Liver (tissue), 8 donors: ENCODE measurements at regions not wholly inside any gene's neighbourhood (a gene's known extent, or its start where the extent isn't known, plus 50 kb on each side); places are given as distances from the start of the nearest gene placed in this dataset.

Experiments
- DNase-seq: peaks from one replicate; pipeline ENCODE4 v3.0.0-alpha.2; 2017; ENCODE audit warnings: low spot score
- H3K27ac ChIP-seq, 2 donors: one replicate each; pipeline ENCODE4 v1.7.0; 2013; ENCODE audit warnings: inconsistent platforms in 2 of 2, low read length in 2 of 2, control low read depth in 1 of 2, low read depth in 1 of 2, mild to moderate bottlenecking in 1 of 2
- H3K27me3 ChIP-seq, 4 donors: one replicate each; pipeline versions ENCODE4 v1.6.1 to v1.7.0; 2013; ENCODE audit warnings: low read length in 3 of 4, inconsistent platforms in 1 of 4, mild to moderate bottlenecking in 1 of 4, moderate library complexity in 1 of 4; ENCODE audit not compliant: control insufficient read depth in 4 of 4, insufficient read depth in 4 of 4
- H3K36me3 ChIP-seq, 4 donors: one replicate each; pipeline versions ENCODE4 v1.6.1 to v1.7.0; 2013; ENCODE audit warnings: low read length in 3 of 4, mild to moderate bottlenecking in 3 of 4, low read depth in 1 of 4, moderate library complexity in 1 of 4; ENCODE audit not compliant: control insufficient read depth in 4 of 4, insufficient read depth in 3 of 4
- H3K4me1 ChIP-seq, 4 donors: one replicate each; pipeline versions ENCODE4 v1.6.1 to v1.7.0; 2013; ENCODE audit warnings: low read length in 3 of 4, mild to moderate bottlenecking in 3 of 4, moderate library complexity in 1 of 4; ENCODE audit not compliant: control insufficient read depth in 4 of 4, insufficient read depth in 4 of 4
- H3K4me3 ChIP-seq, 3 donors: one replicate each; pipeline versions ENCODE4 v1.6.1 to v1.7.0; 2013; ENCODE audit warnings: low read length in 3 of 3, control low read depth in 1 of 3, low read depth in 1 of 3, mild to moderate bottlenecking in 1 of 3
- H3K9ac ChIP-seq, 2 donors: one replicate each; pipeline ENCODE4 v1.7.0; 2013; ENCODE audit warnings: low read length in 2 of 2, mild to moderate bottlenecking in 2 of 2, moderate library complexity in 2 of 2, control low read depth in 1 of 2, low read depth in 1 of 2
- H3K9me3 ChIP-seq, 4 donors: one replicate each; pipeline versions ENCODE4 v1.6.1 to v1.7.0; 2013; ENCODE audit warnings: low read length in 3 of 4; ENCODE audit not compliant: control insufficient read depth in 4 of 4
- EGR1 ChIP-seq, 2 donors: IDR thresholded peaks; 2 replicates each; pipeline ENCODE4 v1.6.1; 2016 to 2018; ENCODE audit warnings: antibody characterized with exemption in 2 of 2, low read depth in 2 of 2
- FOXA1 ChIP-seq: IDR thresholded peaks from 2 replicates; pipeline ENCODE4 v1.6.1; 2016; ENCODE audit warnings: antibody characterized with exemption
- FOXA2 ChIP-seq: IDR thresholded peaks from 2 replicates; pipeline ENCODE4 v1.6.1; 2016; ENCODE audit warnings: antibody characterized with exemption
- GABPA ChIP-seq, 2 donors: IDR thresholded peaks in 1 of 2; conservative IDR thresholded peaks in 1 of 2; 2 replicates each; pipeline ENCODE4 v1.6.1; 2016; ENCODE audit warnings: antibody characterized with exemption in 2 of 2, mild to moderate bottlenecking in 1 of 2, moderate library complexity in 1 of 2
- NR2F2 ChIP-seq: IDR thresholded peaks from 2 replicates; pipeline ENCODE4 v1.6.1; 2016; ENCODE audit warnings: antibody characterized with exemption
- RAD21 ChIP-seq, 2 donors: IDR thresholded peaks; 2 replicates each; pipeline ENCODE4 v1.6.1; 2016; ENCODE audit warnings: antibody characterized with exemption in 2 of 2, mild to moderate bottlenecking in 2 of 2
- RXRA ChIP-seq, 2 donors: IDR thresholded peaks; 2 replicates each; pipeline ENCODE4 v1.6.1; 2017 to 2018; ENCODE audit warnings: antibody characterized with exemption in 2 of 2, mild to moderate bottlenecking in 1 of 2
- SP1 ChIP-seq: IDR thresholded peaks from 2 replicates; pipeline ENCODE4 v1.6.1; 2018; ENCODE audit warnings: antibody characterized with exemption, mild to moderate bottlenecking
- TAF1 ChIP-seq: conservative IDR thresholded peaks from 2 replicates; pipeline ENCODE4 v1.6.1; 2016; ENCODE audit warnings: antibody characterized with exemption, mild to moderate bottlenecking
- YY1 ChIP-seq: IDR thresholded peaks from 2 replicates; pipeline ENCODE4 v1.6.1; 2016; ENCODE audit warnings: antibody characterized with exemption, mild to moderate bottlenecking
- WGBS: extraction: QIAGEN DNeasy Blood & Tissue Kit; methylation state at CpG from one replicate; pipeline ENCODE4 v1.1.7; 2013; 5-methylcytosine and 5-hydroxymethylcytosine counted together
- TF ChIP-seq, protein P1 (sequence below): IDR thresholded peaks from 2 replicates; pipeline ENCODE4 v1.6.1; 2016; ENCODE audit warnings: antibody characterized with exemption
- TF ChIP-seq, protein P2 (sequence below): IDR thresholded peaks from 2 replicates; pipeline ENCODE4 v1.6.1; 2016; ENCODE audit warnings: antibody characterized with exemption, mild to moderate bottlenecking
- TF ChIP-seq, protein P3 (sequence below): IDR thresholded peaks from 2 replicates; pipeline ENCODE4 v1.6.1; 2016; ENCODE audit warnings: antibody characterized with exemption
- TF ChIP-seq, protein P4 (sequence below): fragments of 150-350 bp; IDR thresholded peaks from 2 replicates; pipeline ENCODE4 v1.5.1; 2017; ENCODE audit warnings: improper control_type of control experiment, low read depth, low read length; ENCODE audit not compliant: missing input control
- TF ChIP-seq, protein P5 (sequence below): IDR thresholded peaks from 2 replicates; pipeline ENCODE4 v1.6.1; 2016; ENCODE audit warnings: antibody characterized with exemption
- donor health status: healthy.
- donor health status: healthy.
- donor health status: healthy.
- donor health status: healthy.
- donor health status: healthy.

DNA sequence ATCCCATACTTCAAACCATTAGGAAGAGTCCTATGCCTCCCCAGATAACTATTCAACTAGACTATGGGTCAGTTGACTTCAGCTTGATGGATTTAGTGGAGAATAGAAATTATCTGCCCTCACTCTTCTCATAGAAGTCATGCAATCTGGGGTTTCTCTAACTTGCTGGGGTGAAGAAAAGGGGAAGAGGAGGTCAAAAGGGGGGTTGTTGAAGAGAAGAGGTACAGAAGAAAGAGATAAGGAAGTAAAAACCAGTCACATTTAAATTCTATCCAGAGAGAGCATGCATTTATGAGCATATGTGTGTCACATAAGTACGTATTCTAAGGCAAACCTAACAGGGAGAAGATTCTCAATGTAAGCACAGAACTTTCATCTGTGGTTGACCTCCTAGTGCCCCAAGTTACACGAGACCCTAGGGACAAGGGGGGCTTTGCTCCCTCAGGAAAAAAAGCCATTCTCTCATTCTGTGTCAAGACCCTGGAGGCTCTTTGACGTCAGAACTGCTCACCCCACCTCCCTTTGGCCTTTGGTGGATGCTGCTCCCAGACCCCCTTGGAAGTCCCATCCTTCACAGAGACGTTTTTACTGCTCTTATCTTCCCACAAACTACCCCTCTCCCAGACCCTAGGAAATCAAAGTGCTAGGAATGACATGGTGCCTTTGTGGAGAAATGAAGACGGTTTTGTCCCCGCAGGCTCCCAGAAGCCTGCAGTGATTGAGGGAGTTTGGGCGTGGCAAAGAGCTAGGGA is 236.8 kb upstream of the TNP1 start:
- 67% methylated on average over 7 of the region's 7 CpGs for WGBS
- Histone ChIP-seq H3K9me3 (no peaks in the 10 kb centered on the region), H3K4me3 (no peak overlapping the region), H3K4me1 (no peaks in the 10 kb centered on the region), H3K27me3 (no peaks in the 10 kb centered on the region), H3K27ac (no peak overlapping the region), H3K9ac (no peak overlapping the region), H3K36me3 (no peaks in the 10 kb centered on the region)
- TF ChIP-seq, protein P1, sequence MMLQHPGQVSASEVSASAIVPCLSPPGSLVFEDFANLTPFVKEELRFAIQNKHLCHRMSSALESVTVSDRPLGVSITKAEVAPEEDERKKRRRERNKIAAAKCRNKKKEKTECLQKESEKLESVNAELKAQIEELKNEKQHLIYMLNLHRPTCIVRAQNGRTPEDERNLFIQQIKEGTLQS, result no peak
- TF ChIP-seq SP1 (no peak), FOXA1 (no peak), NR2F2 (no peak), RXRA (IDR thresholded peaks at IDR 0.05) (no peak), YY1 (no peak), EGR1 (IDR thresholded peaks at IDR 0.05; ENCODE audit: low read depth in 2 of 2) (no peak), GABPA (IDR thresholded peaks at IDR 0.05 in 1 of 2, conservative IDR thresholded peaks at IDR 0.05 in 1 of 2) (no peak), TAF1 (no peak), RAD21 (IDR thresholded peaks at IDR 0.05) (no peak), FOXA2 (no peak)
- TF ChIP-seq, protein P2, sequence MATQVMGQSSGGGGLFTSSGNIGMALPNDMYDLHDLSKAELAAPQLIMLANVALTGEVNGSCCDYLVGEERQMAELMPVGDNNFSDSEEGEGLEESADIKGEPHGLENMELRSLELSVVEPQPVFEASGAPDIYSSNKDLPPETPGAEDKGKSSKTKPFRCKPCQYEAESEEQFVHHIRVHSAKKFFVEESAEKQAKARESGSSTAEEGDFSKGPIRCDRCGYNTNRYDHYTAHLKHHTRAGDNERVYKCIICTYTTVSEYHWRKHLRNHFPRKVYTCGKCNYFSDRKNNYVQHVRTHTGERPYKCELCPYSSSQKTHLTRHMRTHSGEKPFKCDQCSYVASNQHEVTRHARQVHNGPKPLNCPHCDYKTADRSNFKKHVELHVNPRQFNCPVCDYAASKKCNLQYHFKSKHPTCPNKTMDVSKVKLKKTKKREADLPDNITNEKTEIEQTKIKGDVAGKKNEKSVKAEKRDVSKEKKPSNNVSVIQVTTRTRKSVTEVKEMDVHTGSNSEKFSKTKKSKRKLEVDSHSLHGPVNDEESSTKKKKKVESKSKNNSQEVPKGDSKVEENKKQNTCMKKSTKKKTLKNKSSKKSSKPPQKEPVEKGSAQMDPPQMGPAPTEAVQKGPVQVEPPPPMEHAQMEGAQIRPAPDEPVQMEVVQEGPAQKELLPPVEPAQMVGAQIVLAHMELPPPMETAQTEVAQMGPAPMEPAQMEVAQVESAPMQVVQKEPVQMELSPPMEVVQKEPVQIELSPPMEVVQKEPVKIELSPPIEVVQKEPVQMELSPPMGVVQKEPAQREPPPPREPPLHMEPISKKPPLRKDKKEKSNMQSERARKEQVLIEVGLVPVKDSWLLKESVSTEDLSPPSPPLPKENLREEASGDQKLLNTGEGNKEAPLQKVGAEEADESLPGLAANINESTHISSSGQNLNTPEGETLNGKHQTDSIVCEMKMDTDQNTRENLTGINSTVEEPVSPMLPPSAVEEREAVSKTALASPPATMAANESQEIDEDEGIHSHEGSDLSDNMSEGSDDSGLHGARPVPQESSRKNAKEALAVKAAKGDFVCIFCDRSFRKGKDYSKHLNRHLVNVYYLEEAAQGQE, result no peak
- TF ChIP-seq, protein P3, sequence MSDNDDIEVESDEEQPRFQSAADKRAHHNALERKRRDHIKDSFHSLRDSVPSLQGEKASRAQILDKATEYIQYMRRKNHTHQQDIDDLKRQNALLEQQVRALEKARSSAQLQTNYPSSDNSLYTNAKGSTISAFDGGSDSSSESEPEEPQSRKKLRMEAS, result no peak
- TF ChIP-seq, protein P4, sequence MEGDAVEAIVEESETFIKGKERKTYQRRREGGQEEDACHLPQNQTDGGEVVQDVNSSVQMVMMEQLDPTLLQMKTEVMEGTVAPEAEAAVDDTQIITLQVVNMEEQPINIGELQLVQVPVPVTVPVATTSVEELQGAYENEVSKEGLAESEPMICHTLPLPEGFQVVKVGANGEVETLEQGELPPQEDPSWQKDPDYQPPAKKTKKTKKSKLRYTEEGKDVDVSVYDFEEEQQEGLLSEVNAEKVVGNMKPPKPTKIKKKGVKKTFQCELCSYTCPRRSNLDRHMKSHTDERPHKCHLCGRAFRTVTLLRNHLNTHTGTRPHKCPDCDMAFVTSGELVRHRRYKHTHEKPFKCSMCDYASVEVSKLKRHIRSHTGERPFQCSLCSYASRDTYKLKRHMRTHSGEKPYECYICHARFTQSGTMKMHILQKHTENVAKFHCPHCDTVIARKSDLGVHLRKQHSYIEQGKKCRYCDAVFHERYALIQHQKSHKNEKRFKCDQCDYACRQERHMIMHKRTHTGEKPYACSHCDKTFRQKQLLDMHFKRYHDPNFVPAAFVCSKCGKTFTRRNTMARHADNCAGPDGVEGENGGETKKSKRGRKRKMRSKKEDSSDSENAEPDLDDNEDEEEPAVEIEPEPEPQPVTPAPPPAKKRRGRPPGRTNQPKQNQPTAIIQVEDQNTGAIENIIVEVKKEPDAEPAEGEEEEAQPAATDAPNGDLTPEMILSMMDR, result no peak
- TF ChIP-seq, protein P5, sequence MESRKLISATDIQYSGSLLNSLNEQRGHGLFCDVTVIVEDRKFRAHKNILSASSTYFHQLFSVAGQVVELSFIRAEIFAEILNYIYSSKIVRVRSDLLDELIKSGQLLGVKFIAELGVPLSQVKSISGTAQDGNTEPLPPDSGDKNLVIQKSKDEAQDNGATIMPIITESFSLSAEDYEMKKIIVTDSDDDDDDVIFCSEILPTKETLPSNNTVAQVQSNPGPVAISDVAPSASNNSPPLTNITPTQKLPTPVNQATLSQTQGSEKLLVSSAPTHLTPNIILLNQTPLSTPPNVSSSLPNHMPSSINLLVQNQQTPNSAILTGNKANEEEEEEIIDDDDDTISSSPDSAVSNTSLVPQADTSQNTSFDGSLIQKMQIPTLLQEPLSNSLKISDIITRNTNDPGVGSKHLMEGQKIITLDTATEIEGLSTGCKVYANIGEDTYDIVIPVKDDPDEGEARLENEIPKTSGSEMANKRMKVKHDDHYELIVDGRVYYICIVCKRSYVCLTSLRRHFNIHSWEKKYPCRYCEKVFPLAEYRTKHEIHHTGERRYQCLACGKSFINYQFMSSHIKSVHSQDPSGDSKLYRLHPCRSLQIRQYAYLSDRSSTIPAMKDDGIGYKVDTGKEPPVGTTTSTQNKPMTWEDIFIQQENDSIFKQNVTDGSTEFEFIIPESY, result no peak
- no peak for DNase-seq
